ENCODE measurements at regions not wholly inside any gene's neighbourhood (a gene's known extent, or its start where the extent isn't known, plus 50 kb on each side); places are given as distances from the start of the nearest gene placed in this dataset.

GRCh38 chr20:7818477-7818876 is 121.8 kb downstream of the HAO1 start:
- H3K4me1 ChIP-seq (ENCODE audit: insufficient read depth, low read length), result no peaks in the 10 kb centered on the region
- no peak for DNase-seq (ENCODE audit: low spot score)
- H3K27me3 ChIP-seq (ENCODE audit: control insufficient read depth in 1 of 2, insufficient read depth in 2 of 2, low read length in 2 of 2), result no peaks in the 10 kb centered on the region
- no peaks in the 10 kb centered on the region for H3K36me3 ChIP-seq (replicated peaks in 1 of 2; ENCODE audit: control insufficient read depth in 1 of 2, insufficient read depth in 2 of 2, low read length in 2 of 2)
- peaks cover 6% of the 10 kb centered on the region for H3K9me3 ChIP-seq (ENCODE audit: low read length)
- no TSS peak for BruUV-seq (replicated peaks)
- H4K20me1 ChIP-seq (ENCODE audit: insufficient read depth, low read length), result no peaks in the 10 kb centered on the region
- H2AFZ ChIP-seq (ENCODE audit: low read length), result no peak overlapping the region
- in situ Hi-C loops (cut with HindIII; ENCODE audit: extremely low pct_ligation_motif_present, low pct_unique_long_range_greater_than_20kb), result no loop called here
- intact Hi-C loops (cut with micrococcal nuclease; ENCODE audit: unreplicated experiment), result no loop called here
- H3K4me3 ChIP-seq (replicated peaks in 1 of 3; ENCODE audit: insufficient read depth in 1 of 3, low read depth in 2 of 3, low read length in 3 of 3), result no peak overlapping the region
- no peak for FAIRE-seq
- CTCF ChIA-PET (ENCODE audit: low intra/inter-chr PET ratio, low total read pairs), result no interaction called here
- no peak overlapping the region for H3K4me2 ChIP-seq (ENCODE audit: low read depth, low read length)
- no peak for TF ChIP-seq ZNF530 (CRISPR knock-in tag; IDR thresholded peaks at IDR 0.05; ENCODE audit: low read depth)
- TF ChIP-seq TARDBP (CRISPR knock-in tag; IDR thresholded peaks at IDR 0.05), result no peak
- TF ChIP-seq ZNF414 (CRISPR knock-in tag; IDR thresholded peaks at IDR 0.05), result no peak
- no peak for TF ChIP-seq FOXA1 (IDR thresholded peaks at IDR 0.05)
- TF ChIP-seq FOXA1 (CRISPR knock-in tag; IDR thresholded peaks at IDR 0.05), result no peak
- TF ChIP-seq ZNF577 (CRISPR knock-in tag; IDR thresholded peaks at IDR 0.05; ENCODE audit: borderline replicate concordance, low read depth), result no peak
- TF ChIP-seq ZNF44 (CRISPR knock-in tag; IDR thresholded peaks at IDR 0.05), result no peak
- no peak for TF ChIP-seq RNF219 (CRISPR knock-in tag; IDR thresholded peaks at IDR 0.05)
- TF ChIP-seq SNAI1 (CRISPR knock-in tag; IDR thresholded peaks at IDR 0.05; ENCODE audit: borderline replicate concordance), result no peak
- TF ChIP-seq MBNL3 (CRISPR knock-in tag; conservative IDR thresholded peaks at IDR 0.05), result no peak
- TF ChIP-seq ZSCAN25 (CRISPR knock-in tag; IDR thresholded peaks at IDR 0.05), result no peak
- TF ChIP-seq ZNF775 (CRISPR knock-in tag; IDR thresholded peaks at IDR 0.05; ENCODE audit: borderline replicate concordance), result no peak
- no peak for TF ChIP-seq ZNF567 (CRISPR knock-in tag; IDR thresholded peaks at IDR 0.05; ENCODE audit: borderline replicate concordance)
- no peak for TF ChIP-seq TBX2 (CRISPR knock-in tag; IDR thresholded peaks at IDR 0.05; ENCODE audit: borderline replicate concordance)
- no peak for TF ChIP-seq SRSF1 (optimal IDR thresholded peaks at IDR 0.05; ENCODE audit: low read depth, low read length)
- TF ChIP-seq ZNF543 (CRISPR knock-in tag; IDR thresholded peaks at IDR 0.05), result no peak
- TF ChIP-seq FOSL1 (CRISPR knock-in tag; IDR thresholded peaks at IDR 0.05; ENCODE audit: borderline replicate concordance), result no peak
- TF ChIP-seq IKZF1 (IDR thresholded peaks at IDR 0.05), result no peak
- TF ChIP-seq ZNF136 (CRISPR knock-in tag; IDR thresholded peaks at IDR 0.05; ENCODE audit: low read depth), result no peak
- TF ChIP-seq TEAD2 (CRISPR knock-in tag; IDR thresholded peaks at IDR 0.05), result no peak
- TF ChIP-seq SATB2 (CRISPR knock-in tag; IDR thresholded peaks at IDR 0.05), result no peak
- no peak for ATAC-seq
- H3K79me2 ChIP-seq (ENCODE audit: insufficient read depth, low read length), result no peaks in the 10 kb centered on the region
- H3K9ac ChIP-seq (ENCODE audit: insufficient read depth, low read depth, low read length), result no peak overlapping the region
- POLR2A ChIA-PET, result no interaction called here
- no peak overlapping the region for H3K27ac ChIP-seq (ENCODE audit: extremely low read length, insufficient read depth, low read length)
- 15% methylated on average over 1 of the region's 1 CpG for WGBS (ENCODE audit: low lambda C conversion rate)
